ENCODE measurements at regions not wholly inside any gene's neighbourhood (a gene's known extent, or its start where the extent isn't known, plus 50 kb on each side); places are given as distances from the start of the nearest gene placed in this dataset.

DNA sequence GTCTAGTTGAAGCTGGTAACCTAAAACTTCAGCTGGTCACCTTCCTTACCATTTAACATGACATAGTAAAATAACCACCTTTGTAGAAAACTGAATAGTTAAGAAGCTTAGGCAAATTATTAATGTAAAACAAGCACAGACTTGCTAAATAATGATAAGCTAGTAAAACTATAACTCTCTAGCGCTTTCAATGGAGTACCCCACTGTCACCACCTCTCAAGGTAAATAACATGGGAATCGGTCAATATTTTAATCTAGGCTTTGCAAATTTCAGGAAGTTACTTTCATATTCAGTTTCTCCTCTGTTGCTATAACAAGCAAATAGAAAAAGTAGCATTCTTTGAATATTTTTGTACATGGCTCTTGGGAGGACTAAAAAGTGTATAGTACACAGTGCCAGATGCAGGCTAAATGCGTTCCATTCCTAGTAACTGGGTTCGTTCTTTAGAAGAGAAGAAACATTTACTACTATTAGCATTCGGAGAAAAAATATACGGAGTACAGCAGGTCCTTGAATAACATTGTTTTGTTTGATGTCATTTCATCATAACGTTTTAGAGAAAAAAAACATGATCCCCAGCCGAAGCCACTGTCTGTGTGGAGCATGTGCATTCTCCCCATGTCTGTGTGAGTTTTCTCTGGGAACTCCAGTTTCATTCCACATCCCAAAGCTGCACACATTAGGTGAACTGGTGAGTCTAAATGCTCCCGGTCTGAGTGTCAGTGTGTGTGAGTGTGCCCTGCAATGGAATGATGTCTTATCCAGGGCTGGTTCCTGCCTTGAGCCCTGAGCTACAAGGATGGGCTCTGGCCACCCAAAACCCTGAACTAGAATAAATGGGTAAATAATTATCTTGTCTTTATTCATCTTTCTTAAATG lies 52.5 kb downstream of the EPRS1 start:
- 100% methylated on average over 1 of the region's 9 CpGs for WGBS (ENCODE audit: insufficient coverage)
- no peak overlapping the region for H3K4me3 ChIP-seq (ENCODE audit: low read depth, low read length)
- H3K36me3 ChIP-seq (ENCODE audit: control insufficient read depth, insufficient read depth, low read length), result peaks cover 6% of the 10 kb centered on the region
- no peaks in the 10 kb centered on the region for H3K27me3 ChIP-seq (ENCODE audit: control insufficient read depth, insufficient read depth, low read length)
- H3K9me3 ChIP-seq (ENCODE audit: control insufficient read depth, insufficient read depth, low read length), result no peaks in the 10 kb centered on the region
- H3K4me1 ChIP-seq (ENCODE audit: control insufficient read depth, insufficient read depth, low read length), result no peaks in the 10 kb centered on the region
- H3K27ac ChIP-seq (ENCODE audit: low read depth, low read length), result no peak overlapping the region
- no peak for DNase-seq (ENCODE audit: low read depth in 4 of 6, low spot score in 6 of 6)

DNA sequence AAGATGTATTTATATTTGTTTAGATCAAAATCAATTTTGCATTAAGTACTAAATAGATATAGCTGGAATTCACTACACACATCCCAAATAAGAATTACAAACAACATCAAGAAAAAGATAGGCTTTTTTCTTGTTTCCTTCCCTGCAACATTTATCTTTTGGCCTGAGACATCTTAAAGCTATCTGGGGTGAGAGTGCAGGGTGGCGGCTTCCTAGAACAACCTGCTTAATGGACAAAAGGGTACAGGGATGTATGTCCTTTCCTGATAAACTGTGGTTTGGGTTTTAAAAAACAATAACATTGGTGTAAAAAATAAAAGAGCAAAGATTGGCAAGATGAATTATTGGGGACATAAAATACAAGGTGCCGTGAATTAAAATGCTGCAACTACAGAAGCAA lies 54.4 kb downstream of the EPRS1 start:
- Histone ChIP-seq H3K9me3 (ENCODE audit: control insufficient read depth, insufficient read depth, low read length) (no peaks in the 10 kb centered on the region), H3K4me3 (ENCODE audit: low read depth, low read length) (no peak overlapping the region), H3K36me3 (ENCODE audit: control insufficient read depth, insufficient read depth, low read length) (peaks cover 6% of the 10 kb centered on the region), H3K4me1 (ENCODE audit: control insufficient read depth, insufficient read depth, low read length) (no peaks in the 10 kb centered on the region), H3K27ac (ENCODE audit: low read depth, low read length) (no peak overlapping the region), H3K27me3 (ENCODE audit: control insufficient read depth, insufficient read depth, low read length) (no peaks in the 10 kb centered on the region)
- WGBS (ENCODE audit: insufficient coverage), result no CpG with 5 or more reads among the region's 2 CpGs
- DNase-seq (ENCODE audit: low read depth in 4 of 6, low spot score in 6 of 6), result no peak

DNA sequence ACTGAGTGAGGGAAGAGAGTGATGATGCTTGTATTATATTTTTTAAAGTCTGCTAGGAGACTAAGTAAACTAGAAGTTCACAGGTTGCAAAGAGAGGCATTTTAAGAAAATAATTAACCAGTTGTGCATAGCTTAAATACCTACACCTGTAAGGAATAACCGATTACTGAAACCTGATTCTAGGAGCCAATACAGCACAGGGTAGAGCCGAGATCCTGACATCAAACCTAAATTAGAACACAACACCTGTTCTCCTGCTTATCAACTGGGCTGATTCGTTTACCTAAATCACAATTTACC lies 54.8 kb downstream of the EPRS1 start:
- WGBS (ENCODE audit: insufficient coverage), result 94% methylated on average over 2 of the region's 3 CpGs
- no peak overlapping the region for H3K4me3 ChIP-seq (ENCODE audit: low read depth, low read length)
- no peak for DNase-seq (ENCODE audit: low read depth in 4 of 6, low spot score in 6 of 6)
- H3K4me1 ChIP-seq (ENCODE audit: control insufficient read depth, insufficient read depth, low read length), result no peaks in the 10 kb centered on the region
- H3K27ac ChIP-seq (ENCODE audit: low read depth, low read length), result no peak overlapping the region
- no peaks in the 10 kb centered on the region for H3K27me3 ChIP-seq (ENCODE audit: control insufficient read depth, insufficient read depth, low read length)
- peaks cover 6% of the 10 kb centered on the region for H3K36me3 ChIP-seq (ENCODE audit: control insufficient read depth, insufficient read depth, low read length)
- no peaks in the 10 kb centered on the region for H3K9me3 ChIP-seq (ENCODE audit: control insufficient read depth, insufficient read depth, low read length)

DNA sequence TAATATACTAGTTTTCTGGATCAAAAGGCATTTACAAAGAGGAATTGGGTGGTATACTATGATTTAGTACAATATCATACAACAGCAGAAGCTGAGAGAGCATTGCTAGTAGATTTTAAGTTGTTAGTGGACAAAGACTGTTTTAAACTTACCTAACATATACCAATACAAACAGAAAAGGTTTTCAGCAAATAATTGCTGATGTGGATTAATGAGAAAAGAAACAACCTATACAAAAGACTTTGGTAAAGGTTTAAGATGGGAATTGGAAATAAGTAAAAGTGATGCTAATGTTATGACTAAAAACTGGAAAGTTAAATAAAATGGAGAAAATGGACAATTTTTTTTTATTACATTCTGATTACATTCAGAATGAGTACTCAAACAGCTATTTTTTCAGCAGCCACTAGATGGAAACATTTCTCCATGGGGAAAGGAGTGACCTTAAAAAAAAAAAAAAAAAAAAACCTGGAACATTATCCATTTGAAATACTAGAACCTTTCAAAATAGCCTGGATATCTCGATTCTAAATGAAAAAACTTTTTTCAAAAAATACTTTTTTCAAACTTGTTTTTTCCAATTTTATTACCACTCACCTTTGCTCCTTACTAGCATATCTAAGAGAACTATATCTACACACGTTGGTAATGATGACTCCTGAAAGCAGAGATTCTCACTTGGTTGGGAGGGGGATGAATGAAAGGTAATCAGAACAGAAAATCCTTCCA lies 55.4 kb downstream of the EPRS1 start:
- Histone ChIP-seq H3K4me3 (ENCODE audit: low read depth, low read length) (no peak overlapping the region), H3K36me3 (ENCODE audit: control insufficient read depth, insufficient read depth, low read length) (peaks cover 6% of the 10 kb centered on the region), H3K4me1 (ENCODE audit: control insufficient read depth, insufficient read depth, low read length) (no peaks in the 10 kb centered on the region), H3K27me3 (ENCODE audit: control insufficient read depth, insufficient read depth, low read length) (no peaks in the 10 kb centered on the region), H3K27ac (ENCODE audit: low read depth, low read length) (no peak overlapping the region), H3K9me3 (ENCODE audit: control insufficient read depth, insufficient read depth, low read length) (no peaks in the 10 kb centered on the region)
- WGBS (ENCODE audit: insufficient coverage), result no CpG with 5 or more reads among the region's 2 CpGs
- DNase-seq (ENCODE audit: low read depth in 4 of 6, low spot score in 6 of 6), result peak in 4 of 6 donors; percentile 7 to 73 (median 38)

DNA sequence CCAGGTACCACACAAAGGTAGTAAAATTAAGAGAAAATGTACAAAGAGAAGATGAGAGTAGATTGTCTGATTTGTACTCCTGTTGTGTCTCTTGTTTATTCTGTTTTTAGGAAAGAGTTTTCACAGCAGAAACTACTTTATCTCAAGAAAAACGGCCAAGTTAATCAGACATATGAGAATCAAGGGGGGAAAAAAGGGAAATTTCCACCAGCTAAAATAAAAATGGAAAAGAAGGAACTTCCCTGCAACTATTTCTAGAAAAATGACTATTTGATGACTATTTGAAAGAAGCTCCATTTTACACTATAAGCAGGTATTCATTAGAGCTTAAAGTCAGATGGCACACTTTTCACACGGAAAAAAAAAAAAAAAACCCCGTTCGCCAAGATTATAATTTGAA lies 56.5 kb downstream of the EPRS1 start:
- Histone ChIP-seq H3K27me3 (ENCODE audit: control insufficient read depth, insufficient read depth, low read length) (no peaks in the 10 kb centered on the region), H3K4me1 (ENCODE audit: control insufficient read depth, insufficient read depth, low read length) (no peaks in the 10 kb centered on the region), H3K9me3 (ENCODE audit: control insufficient read depth, insufficient read depth, low read length) (no peaks in the 10 kb centered on the region), H3K4me3 (ENCODE audit: low read depth, low read length) (no peak overlapping the region), H3K36me3 (ENCODE audit: control insufficient read depth, insufficient read depth, low read length) (peaks cover 10% of the 10 kb centered on the region), H3K27ac (ENCODE audit: low read depth, low read length) (no peak overlapping the region)
- no peak for DNase-seq (ENCODE audit: low read depth in 4 of 6, low spot score in 6 of 6)
- WGBS (ENCODE audit: insufficient coverage), result no CpG with 5 or more reads among the region's 4 CpGs

DNA sequence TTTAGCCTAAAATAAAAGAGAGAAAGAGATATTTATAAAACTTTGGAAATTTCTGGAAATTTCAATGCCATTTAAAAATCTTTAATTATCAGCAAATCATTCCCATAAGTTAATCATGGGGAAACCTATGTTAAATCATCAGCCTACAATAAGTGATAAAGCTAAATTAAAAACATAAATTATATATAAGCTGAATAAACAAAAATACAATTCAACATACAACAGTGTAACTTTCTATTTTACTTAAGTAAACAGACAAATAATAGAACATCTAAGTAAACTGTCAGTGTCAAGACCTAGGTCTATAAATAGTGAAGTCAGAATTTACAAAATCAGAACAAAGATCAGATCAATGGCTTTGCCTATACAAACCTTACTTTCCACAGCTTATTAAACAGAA lies 57.5 kb downstream of the EPRS1 start:
- no peaks in the 10 kb centered on the region for H3K27me3 ChIP-seq (ENCODE audit: control insufficient read depth, insufficient read depth, low read length)
- no peak overlapping the region for H3K4me3 ChIP-seq (ENCODE audit: low read depth, low read length)
- H3K9me3 ChIP-seq (ENCODE audit: control insufficient read depth, insufficient read depth, low read length), result no peaks in the 10 kb centered on the region
- peaks cover 10% of the 10 kb centered on the region for H3K36me3 ChIP-seq (ENCODE audit: control insufficient read depth, insufficient read depth, low read length)
- no peaks in the 10 kb centered on the region for H3K4me1 ChIP-seq (ENCODE audit: control insufficient read depth, insufficient read depth, low read length)
- H3K27ac ChIP-seq (ENCODE audit: low read depth, low read length), result no peak overlapping the region
- DNase-seq (ENCODE audit: low read depth in 4 of 6, low spot score in 6 of 6), result no peak

DNA sequence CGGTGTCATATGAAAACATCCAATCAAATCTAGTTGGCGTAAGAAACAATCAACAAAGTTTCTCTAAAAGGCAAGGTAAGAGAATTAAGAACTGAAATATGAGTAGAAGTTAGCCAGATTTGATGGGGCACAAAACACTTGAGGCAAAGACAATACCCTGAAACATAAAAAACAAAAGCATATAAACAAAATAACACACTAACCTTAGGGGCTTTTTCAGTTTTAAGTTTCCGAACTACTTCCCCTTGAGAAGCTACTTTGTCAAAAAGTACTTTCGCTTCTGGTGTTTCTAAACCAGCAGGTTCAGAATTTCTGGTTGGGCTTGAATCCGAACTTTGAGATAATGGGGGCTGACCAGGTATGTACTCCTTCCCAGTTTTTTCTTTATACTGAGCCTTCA lies 57.9 kb downstream of the EPRS1 start:
- Histone ChIP-seq H3K36me3 (ENCODE audit: control insufficient read depth, insufficient read depth, low read length) (peaks cover 14% of the 10 kb centered on the region), H3K27me3 (ENCODE audit: control insufficient read depth, insufficient read depth, low read length) (no peaks in the 10 kb centered on the region), H3K27ac (ENCODE audit: low read depth, low read length) (no peak overlapping the region), H3K9me3 (ENCODE audit: control insufficient read depth, insufficient read depth, low read length) (no peaks in the 10 kb centered on the region), H3K4me3 (ENCODE audit: low read depth, low read length) (no peak overlapping the region), H3K4me1 (ENCODE audit: control insufficient read depth, insufficient read depth, low read length) (no peaks in the 10 kb centered on the region)
- DNase-seq (ENCODE audit: low read depth in 4 of 6, low spot score in 6 of 6), result no peak
- WGBS (ENCODE audit: insufficient coverage), result 100% methylated on average over 1 of the region's 5 CpGs

DNA sequence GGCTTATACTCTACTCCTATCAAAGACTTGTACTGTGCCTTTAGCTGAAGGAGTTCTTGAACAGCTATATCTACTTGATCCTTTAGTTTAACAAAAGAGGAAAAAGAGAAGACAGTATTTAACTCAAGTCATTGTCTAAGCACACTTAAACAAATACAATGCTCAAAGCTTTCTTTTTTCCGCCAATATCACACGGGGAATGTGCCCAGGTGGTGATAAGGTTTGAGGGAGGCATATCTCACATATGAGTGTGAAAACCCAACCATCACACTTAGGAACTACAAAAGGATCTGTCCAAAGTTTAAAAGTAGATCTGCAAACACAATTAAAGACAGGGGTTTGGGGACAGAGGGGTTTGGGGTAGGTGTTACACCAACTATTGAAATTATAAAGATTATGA lies 59.0 kb upstream of the SLC30A10 start:
- DNase-seq (ENCODE audit: low read depth in 4 of 6, low spot score in 6 of 6), result no peak
- Histone ChIP-seq H3K36me3 (ENCODE audit: control insufficient read depth, insufficient read depth, low read length) (peaks cover 10% of the 10 kb centered on the region), H3K4me3 (ENCODE audit: low read depth, low read length) (no peak overlapping the region), H3K4me1 (ENCODE audit: control insufficient read depth, insufficient read depth, low read length) (no peaks in the 10 kb centered on the region), H3K27me3 (ENCODE audit: control insufficient read depth, insufficient read depth, low read length) (no peaks in the 10 kb centered on the region), H3K9me3 (ENCODE audit: control insufficient read depth, insufficient read depth, low read length) (no peaks in the 10 kb centered on the region), H3K27ac (ENCODE audit: low read depth, low read length) (no peak overlapping the region)
- WGBS (ENCODE audit: insufficient coverage), result no CpG with 5 or more reads among the region's 2 CpGs

DNA sequence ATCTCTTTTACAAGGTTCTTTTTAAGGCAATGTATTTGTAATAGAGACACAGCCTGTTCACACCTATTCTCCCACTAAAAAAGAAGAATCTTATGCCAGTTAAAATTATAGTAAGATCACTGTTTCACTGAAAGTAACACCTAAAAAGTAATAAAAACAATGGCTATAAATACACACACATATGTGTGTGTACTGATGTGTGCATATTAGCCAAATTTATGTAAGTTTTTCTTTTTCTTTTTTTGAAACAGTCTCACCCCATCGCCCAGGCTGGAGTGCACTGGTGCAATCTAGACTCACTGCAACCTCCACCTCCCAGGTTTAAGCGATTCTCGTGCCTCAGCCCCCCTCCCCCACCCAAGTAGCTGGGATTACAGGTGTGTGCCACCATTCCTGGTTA lies 56.8 kb upstream of the SLC30A10 start:
- H3K4me1 ChIP-seq (ENCODE audit: control insufficient read depth, insufficient read depth, low read length), result no peaks in the 10 kb centered on the region
- no peak overlapping the region for H3K27ac ChIP-seq (ENCODE audit: low read depth, low read length)
- WGBS (ENCODE audit: insufficient coverage), result no CpG with 5 or more reads among the region's 3 CpGs
- H3K9me3 ChIP-seq (ENCODE audit: control insufficient read depth, insufficient read depth, low read length), result no peaks in the 10 kb centered on the region
- no peaks in the 10 kb centered on the region for H3K27me3 ChIP-seq (ENCODE audit: control insufficient read depth, insufficient read depth, low read length)
- H3K36me3 ChIP-seq (ENCODE audit: control insufficient read depth, insufficient read depth, low read length), result peaks cover 14% of the 10 kb centered on the region
- DNase-seq (ENCODE audit: low read depth in 4 of 6, low spot score in 6 of 6), result no peak
- no peak overlapping the region for H3K4me3 ChIP-seq (ENCODE audit: low read depth, low read length)
